ENCODE measurements at regions not wholly inside any gene's neighbourhood (a gene's known extent, or its start where the extent isn't known, plus 50 kb on each side); places are given as distances from the start of the nearest gene placed in this dataset.

DNA sequence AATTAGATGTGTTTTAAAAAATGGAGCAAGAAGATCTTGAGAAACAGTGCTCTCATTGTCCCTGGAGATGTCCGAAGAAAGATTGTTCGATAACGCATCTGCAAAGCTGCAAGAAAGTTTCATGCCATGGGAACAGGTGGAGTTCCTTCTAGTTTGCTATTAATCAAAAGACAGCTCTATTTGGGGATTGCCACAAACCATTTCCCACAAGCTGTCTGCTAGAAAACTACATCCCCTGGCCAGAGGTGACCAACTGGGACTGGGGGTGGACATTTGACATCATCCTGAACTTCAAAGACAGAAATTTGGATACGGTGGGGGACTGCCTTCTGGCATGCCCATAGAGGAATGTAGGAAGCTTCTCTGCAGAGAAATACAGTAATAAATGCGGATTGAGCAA lies 50.8 kb upstream of the OSMR start:
- H3K4me1 Mint-ChIP-seq = no peaks in the 10 kb centered on the region
- ATAC-seq (ENCODE audit: low read depth) = no peak
- 97% methylated on average over 4 of the region's 5 CpGs for WGBS (ENCODE audit: insufficient coverage)

DNA sequence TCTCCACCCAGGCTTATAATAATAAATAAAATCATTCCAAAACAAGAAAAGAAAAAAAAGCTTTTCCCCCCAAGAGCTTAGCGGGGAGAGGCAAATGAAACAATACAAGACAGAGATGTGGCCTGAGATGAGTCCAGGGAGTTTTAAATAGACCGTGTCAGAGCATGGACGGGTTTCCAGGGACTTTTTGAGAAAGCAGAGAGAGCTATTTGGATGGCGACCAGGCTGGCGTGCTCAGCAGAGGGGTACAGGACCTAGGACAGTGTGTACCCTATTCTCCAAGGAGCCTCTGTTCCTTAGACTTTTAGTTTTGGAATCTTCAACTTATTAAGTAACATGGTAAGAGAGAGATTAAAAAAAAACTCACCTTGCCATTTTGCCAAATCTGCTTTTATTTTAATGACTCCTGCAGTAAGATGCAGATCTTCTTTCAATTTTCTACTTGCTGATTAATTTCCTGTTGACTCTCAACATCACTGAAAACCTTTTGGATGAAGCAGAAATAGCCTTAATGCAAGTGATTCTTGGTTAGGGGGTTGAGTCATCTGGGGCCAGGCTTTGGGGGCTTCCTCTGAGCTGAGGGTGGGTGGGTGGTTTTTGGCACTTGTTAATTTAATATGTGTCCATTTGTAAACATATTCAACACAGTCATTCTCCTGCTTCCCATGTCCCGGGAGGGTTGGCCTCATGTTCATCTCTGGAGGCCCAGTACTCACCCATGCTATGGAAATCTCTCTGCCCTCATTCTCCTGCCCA lies 49.6 kb upstream of the OSMR start:
- no peak overlapping the region for H3K4me3 Mint-ChIP-seq
- H3K4me1 Mint-ChIP-seq = no peaks in the 10 kb centered on the region
- Histone ChIP-seq H3K9me3 (ENCODE audit: control extremely low read depth in 1 of 3, control insufficient read depth in 2 of 3, insufficient read depth in 1 of 3, low read length in 2 of 3) (peaks cover 0 to 5% (median 0%) of the 10 kb centered on the region in 3 donors), H3K79me2 (ENCODE audit: control insufficient read depth, insufficient read depth, low read length) (no peaks in the 10 kb centered on the region), H3K27ac (ENCODE audit: low read length in 2 of 2) (no peak overlapping the region), H3K27me3 (replicated peaks in 1 of 4; ENCODE audit: control extremely low read depth in 1 of 4, control insufficient read depth in 3 of 4, insufficient read depth in 4 of 4, low read length in 3 of 4) (peaks cover 0 to 4% (median 0%) of the 10 kb centered on the region in 4 experiments), H4K20me1 (ENCODE audit: control insufficient read depth, insufficient read depth, low read length, poor library complexity, severe bottlenecking) (no peaks in the 10 kb centered on the region), H3K4me1 (ENCODE audit: control insufficient read depth in 2 of 2, insufficient read depth in 2 of 2, low read length in 2 of 2) (no peaks in the 10 kb centered on the region), H3K4me2 (replicated peaks; ENCODE audit: low read depth, low read length, poor library complexity, severe bottlenecking) (no peak overlapping the region), H3K9ac (ENCODE audit: low read length) (no peak overlapping the region), H3K4me3 (ENCODE audit: control extremely low read depth in 1 of 5, extremely low read depth in 1 of 5, insufficient read depth in 1 of 5, low read depth in 2 of 5, low read length in 4 of 5) (no peak overlapping the region), H3K36me3 (replicated peaks in 1 of 2; ENCODE audit: control extremely low read depth in 1 of 2, control insufficient read depth in 1 of 2, extremely low read depth in 1 of 2, insufficient read depth in 2 of 2, low read length in 1 of 2) (no peaks in the 10 kb centered on the region), H2AFZ (ENCODE audit: insufficient read depth, low read depth, low read length, poor library complexity, severe bottlenecking) (no peak overlapping the region)
- no peak for TF ChIP-seq EZH2 (IDR thresholded peaks at IDR 0.05; ENCODE audit: borderline replicate concordance, insufficient read depth, low read depth, low read length, poor library complexity, severe bottlenecking)
- TF ChIP-seq, protein P1, sequence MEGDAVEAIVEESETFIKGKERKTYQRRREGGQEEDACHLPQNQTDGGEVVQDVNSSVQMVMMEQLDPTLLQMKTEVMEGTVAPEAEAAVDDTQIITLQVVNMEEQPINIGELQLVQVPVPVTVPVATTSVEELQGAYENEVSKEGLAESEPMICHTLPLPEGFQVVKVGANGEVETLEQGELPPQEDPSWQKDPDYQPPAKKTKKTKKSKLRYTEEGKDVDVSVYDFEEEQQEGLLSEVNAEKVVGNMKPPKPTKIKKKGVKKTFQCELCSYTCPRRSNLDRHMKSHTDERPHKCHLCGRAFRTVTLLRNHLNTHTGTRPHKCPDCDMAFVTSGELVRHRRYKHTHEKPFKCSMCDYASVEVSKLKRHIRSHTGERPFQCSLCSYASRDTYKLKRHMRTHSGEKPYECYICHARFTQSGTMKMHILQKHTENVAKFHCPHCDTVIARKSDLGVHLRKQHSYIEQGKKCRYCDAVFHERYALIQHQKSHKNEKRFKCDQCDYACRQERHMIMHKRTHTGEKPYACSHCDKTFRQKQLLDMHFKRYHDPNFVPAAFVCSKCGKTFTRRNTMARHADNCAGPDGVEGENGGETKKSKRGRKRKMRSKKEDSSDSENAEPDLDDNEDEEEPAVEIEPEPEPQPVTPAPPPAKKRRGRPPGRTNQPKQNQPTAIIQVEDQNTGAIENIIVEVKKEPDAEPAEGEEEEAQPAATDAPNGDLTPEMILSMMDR (IDR thresholded peaks at IDR 0.05) = no peak
- WGBS (ENCODE audit: insufficient coverage) = 66% methylated on average over 3 of the region's 6 CpGs
- ATAC-seq (ENCODE audit: low read depth) (no peak), DNase-seq (no peak)
- H3K27me3 Mint-ChIP-seq = peaks cover 9% of the 10 kb centered on the region
- POLR2A ChIA-PET = no interaction called here
- CTCF ChIA-PET = no interaction called here
- no peak overlapping the region for H3K27ac Mint-ChIP-seq
- H3K9me3 Mint-ChIP-seq (ENCODE audit: insufficient read depth) = no peaks in the 10 kb centered on the region
- intact Hi-C loops (cut with micrococcal nuclease) = no loop called here

More for the DNA sequence above, 50.8 kb upstream of the OSMR start:
- CTCF ChIA-PET = no interaction called here
- POLR2A ChIA-PET = no interaction called here
- Histone ChIP-seq H3K36me3 (replicated peaks in 1 of 2; ENCODE audit: control extremely low read depth in 1 of 2, control insufficient read depth in 1 of 2, extremely low read depth in 1 of 2, insufficient read depth in 2 of 2, low read length in 1 of 2) (no peaks in the 10 kb centered on the region), H2AFZ (ENCODE audit: insufficient read depth, low read depth, low read length, poor library complexity, severe bottlenecking) (no peak overlapping the region), H3K4me1 (ENCODE audit: control insufficient read depth in 2 of 2, insufficient read depth in 2 of 2, low read length in 2 of 2) (no peaks in the 10 kb centered on the region), H3K9me3 (ENCODE audit: control extremely low read depth in 1 of 3, control insufficient read depth in 2 of 3, insufficient read depth in 1 of 3, low read length in 2 of 3) (peaks cover 0 to 5% (median 0%) of the 10 kb centered on the region in 3 donors), H3K79me2 (ENCODE audit: control insufficient read depth, insufficient read depth, low read length) (no peaks in the 10 kb centered on the region), H3K27me3 (replicated peaks in 1 of 4; ENCODE audit: control extremely low read depth in 1 of 4, control insufficient read depth in 3 of 4, insufficient read depth in 4 of 4, low read length in 3 of 4) (peaks cover 0 to 4% (median 0%) of the 10 kb centered on the region in 4 experiments), H4K20me1 (ENCODE audit: control insufficient read depth, insufficient read depth, low read length, poor library complexity, severe bottlenecking) (no peaks in the 10 kb centered on the region), H3K27ac (ENCODE audit: low read length in 2 of 2) (no peak overlapping the region), H3K4me2 (replicated peaks; ENCODE audit: low read depth, low read length, poor library complexity, severe bottlenecking) (no peak overlapping the region), H3K9ac (ENCODE audit: low read length) (no peak overlapping the region), H3K4me3 (ENCODE audit: control extremely low read depth in 1 of 5, extremely low read depth in 1 of 5, insufficient read depth in 1 of 5, low read depth in 2 of 5, low read length in 4 of 5) (no peak overlapping the region)
- TF ChIP-seq EZH2 (IDR thresholded peaks at IDR 0.05; ENCODE audit: borderline replicate concordance, insufficient read depth, low read depth, low read length, poor library complexity, severe bottlenecking) = no peak
- TF ChIP-seq, protein P1 (IDR thresholded peaks at IDR 0.05) = no peak
- Mint-ChIP-seq H3K27ac (no peak overlapping the region), H3K27me3 (peaks cover 9% of the 10 kb centered on the region), H3K9me3 (ENCODE audit: insufficient read depth) (no peaks in the 10 kb centered on the region), H3K4me3 (no peak overlapping the region)
- intact Hi-C loops (cut with micrococcal nuclease) = no loop called here
- DNase-seq = no peak
